GM21825 (cell line): ENCODE measurements at regions not wholly inside any gene's neighbourhood (a gene's known extent, or its start where the extent isn't known, plus 50 kb on each side); places are given as distances from the start of the nearest gene placed in this dataset.

Experiments used
- ATAC-seq: cut with Tn5 transposase; IDR thresholded peaks from one replicate; pipeline ENCODE4 v1.9.1; 2021; ENCODE audit warnings: mild to moderate bottlenecking, moderate library complexity; ENCODE audit not compliant: unreplicated experiment

DNA sequence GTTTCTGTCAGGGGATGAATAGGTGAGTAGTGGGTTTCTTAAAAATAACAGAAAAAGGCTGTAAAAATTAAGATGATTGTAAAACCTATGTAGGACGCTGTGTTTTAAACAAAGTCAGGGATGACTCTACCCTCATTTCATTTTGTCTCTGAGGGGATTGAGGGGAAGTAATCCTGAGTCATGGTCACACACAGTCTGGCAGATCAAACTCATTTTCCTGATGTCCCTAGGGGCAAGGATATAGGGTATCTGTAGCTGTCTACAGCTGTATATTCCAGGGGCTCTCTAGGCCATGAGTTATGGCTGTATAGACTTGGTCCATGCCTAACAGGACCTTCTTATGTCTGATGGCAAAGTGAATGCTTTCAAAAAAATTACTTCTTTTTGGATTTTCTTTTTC, 421.1 kb downstream of the PDCD6IP start:
- ATAC-seq = no peak

DNA sequence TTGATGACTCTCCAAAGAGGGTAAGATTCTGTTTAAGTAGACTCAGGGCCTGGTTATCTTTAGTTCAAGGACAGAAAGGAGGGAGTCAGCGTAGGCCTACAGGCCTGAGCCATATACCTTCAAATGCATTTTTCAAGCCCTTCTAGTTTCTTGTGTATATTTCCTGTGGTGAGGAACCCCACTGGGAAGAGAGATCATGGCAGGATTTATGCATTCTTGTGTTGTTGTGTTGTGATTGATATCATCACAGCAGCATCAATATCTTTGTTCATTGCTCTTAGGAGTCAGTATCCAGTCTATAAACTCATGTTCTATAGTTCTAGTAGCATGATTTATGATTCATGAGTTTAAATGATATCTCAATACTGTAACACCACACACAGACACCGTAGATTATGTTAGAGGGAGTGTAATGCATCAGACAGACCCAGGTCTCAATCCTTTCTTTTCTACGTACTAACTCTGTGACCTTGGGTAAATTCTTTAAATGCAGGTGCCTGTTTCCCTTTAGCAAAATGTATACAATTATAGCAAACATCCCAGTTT, 427.5 kb downstream of the PDCD6IP start:
- ATAC-seq = no peak

DNA sequence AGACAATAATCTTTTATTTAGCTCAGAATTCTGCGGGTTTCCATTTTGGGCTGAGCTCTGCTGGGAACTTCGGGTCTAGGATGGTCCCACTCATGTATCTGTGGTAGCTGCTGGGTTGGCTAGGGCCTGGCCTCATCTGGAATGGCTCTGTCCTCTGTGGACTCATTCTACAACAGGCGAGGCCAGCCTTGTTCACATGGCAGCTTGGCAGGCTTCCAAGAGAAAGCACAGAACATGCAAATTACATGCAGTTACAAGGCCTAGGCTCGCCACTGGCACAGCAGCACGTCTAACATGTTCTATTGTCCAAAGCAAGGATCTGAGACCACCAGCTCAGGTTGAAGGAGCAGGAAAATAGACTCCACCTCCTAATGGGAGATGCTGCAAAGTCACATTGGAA, 431.4 kb downstream of the PDCD6IP start:
- ATAC-seq = no peak

DNA sequence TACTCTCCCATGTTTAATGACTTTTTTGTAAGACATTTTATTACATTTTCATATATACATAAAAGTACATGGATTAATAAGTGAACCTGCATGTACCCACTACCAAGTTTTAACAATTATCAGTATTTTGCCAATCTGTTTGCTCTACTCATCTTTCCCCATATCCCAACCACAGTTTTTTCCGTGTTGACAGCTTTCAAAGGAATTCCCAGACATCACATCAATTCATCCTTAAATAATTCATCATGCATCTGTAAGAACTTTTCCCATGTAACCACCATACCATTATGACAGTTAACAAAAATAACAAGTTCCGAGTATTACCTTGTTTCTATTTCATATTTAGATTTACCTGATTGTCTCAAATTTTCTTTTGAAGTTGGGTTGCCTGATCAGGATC, 436.7 kb downstream of the PDCD6IP start:
- ATAC-seq = no peak

DNA sequence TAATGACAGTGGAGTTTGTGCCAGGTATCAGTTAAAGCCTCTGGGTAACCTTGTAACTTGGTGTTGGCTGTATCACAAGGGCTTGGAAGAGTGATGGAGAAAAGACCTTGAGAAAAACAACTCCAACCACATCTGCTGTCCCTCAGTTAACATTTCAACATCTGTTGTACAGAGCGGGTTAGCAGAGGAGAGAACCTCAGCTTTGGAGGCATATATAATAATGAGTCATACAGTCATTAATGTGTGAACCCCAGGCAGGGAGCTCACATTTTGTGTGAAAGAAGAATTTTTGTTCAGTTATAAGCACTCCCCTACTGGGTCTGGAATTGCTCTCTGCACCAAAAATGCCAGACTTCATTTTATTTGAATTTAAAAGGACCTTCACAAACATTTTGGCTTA, 439.5 kb downstream of the PDCD6IP start:
- ATAC-seq = no peak

DNA sequence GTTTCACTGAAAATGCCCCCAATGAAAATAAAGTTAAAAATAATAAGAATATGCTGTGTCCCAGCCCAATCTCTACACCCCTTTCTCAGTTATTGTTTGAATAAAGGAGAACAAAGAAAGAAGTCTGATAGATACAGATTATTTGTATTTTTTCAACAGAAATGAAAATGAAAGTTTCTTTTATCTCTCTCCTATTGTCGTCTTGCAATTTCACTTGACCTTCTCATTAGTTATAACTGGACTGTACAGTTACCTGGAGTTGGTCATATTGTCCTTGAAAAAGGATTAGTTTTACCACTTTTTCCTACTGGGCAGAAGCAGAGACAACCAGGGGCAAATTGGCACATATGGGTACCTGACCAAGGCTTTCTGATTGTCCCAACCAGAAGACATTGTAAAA, 440.0 kb downstream of the PDCD6IP start:
- ATAC-seq = no peak

DNA sequence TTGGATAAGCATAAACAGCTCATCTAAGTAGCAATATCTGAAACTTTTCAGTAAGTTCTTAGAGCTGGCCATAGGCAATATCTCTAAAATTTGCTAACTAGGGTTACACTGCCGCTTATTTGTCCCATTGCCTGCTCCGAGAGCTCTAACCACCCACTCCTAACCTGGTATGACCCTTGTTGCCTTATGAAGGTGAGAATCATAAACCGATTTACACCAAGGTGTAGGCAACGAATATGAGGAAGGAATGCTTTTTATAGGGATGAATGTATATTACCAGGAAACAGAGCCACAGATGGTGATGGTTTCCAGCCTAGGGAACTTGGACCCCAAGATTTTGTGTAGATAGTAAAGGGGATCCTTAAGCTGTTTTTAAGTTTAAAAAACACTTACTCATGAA, 440.9 kb downstream of the PDCD6IP start:
- no peak for ATAC-seq

DNA sequence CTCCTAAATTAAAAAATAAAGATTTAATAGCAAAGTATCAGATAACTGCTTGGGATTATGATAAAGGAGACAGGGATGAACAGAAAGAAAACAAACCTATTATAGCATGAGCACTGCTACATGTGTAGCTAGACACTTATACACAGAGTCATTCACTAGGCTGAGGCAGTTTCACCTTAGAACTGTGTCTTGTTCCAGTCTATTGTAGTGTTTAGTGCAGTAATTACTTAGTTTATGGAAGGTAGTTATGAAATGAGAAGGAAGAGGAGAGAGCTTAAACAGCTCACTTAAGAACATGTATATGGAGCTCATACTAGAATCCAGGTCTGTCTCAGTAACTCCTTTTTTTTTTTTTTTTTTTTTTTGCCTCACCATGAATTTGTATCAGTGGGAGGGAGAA, 441.4 kb downstream of the PDCD6IP start:
- ATAC-seq = no peak

DNA sequence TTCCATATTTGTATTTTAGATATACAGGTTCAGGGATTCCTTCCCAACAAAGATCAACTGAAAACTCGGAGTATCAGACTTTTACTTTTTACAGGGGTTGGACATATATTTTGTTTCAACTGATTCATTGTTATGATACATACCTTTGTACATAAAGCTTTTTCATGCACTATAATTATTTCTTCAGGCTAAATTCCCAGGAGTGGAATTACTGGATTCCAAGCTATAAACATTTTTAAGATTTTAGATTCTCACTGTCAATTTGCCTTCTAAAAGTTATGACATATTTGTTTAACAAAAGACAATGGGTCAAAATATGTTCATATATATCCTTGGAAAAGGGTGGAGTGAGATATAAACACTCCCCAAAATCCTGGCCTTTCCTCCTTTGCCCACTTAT, 449.0 kb downstream of the PDCD6IP start:
- no peak for ATAC-seq

DNA sequence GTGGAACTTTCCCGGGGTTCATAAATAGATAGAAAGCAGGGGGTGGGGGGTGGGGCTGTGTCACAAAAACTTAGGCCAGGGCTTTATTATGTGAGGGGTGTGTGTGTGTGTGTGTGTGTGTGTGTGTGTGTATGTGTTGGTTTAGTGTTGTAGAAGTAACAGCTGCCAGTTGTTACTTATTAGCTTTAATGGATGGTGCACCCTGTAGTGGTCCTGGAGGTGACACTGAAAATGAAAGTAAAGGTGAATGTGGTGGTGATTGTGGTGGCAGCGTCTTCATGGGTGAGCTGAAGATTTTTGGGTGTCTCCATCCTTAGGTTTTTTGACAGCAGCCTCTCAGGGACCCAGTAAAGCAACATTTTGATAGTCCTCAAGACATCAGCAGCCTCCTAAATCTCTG, 449.9 kb downstream of the PDCD6IP start:
- ATAC-seq = peak; percentile 98

DNA sequence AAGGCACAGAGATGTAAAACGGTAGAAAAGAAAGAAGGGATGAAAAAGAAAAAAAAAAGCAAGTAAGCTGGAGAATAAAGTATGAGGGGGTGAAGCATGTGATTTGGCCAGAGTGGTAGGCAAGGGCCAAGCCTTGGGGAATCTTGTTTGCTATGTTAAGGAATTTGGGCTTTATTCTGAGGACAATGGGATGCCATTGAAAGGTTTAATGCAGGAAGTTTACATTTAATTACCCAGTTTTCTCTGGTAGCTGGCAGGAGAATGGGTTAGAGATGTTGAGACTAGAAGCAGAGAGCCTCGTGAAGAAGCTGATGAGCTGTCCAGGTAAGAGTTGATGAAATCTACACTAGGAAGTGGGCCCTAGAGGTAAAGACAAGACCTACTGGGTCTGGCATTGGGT, 455.9 kb downstream of the PDCD6IP start:
- ATAC-seq = no peak

DNA sequence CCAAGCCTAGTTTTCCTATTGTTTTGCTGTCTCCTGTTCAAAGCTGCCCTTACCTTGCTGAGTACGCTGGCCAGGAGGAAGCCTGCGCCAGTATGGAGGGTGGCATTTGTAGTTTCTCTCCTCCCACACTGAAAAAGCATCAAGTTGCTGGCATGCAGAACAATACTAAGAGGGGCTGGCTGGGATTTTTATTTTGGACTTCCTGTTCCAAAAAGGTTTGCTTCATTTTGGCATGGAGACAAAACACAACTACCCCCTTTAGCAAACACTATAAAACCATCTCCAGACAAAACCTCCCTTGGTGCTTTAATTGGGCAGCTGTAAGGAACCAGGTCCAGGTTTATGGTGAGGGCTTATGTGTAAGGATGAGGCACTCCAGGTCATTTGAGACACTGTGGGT, 457.6 kb downstream of the PDCD6IP start:
- no peak for ATAC-seq

DNA sequence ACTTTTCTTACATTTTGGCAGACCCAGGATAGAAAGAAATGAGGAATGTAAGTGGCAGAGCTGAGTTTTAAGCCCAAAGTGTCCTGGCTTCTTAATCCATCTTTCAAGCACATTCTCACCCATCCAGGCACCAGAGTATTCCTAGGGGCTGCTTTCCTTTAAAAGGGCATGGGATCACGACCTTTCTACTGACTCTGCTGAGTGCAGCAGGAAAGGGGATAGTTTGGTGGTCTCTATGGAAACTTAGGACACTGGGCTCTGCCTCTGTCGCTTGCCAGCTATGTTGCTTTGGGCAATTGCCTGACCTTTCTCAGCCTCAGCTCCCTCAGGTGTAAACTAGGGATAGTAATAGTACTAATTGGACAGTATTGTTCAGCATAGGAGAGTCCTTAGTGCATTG, 458.4 kb downstream of the PDCD6IP start:
- no peak for ATAC-seq

DNA sequence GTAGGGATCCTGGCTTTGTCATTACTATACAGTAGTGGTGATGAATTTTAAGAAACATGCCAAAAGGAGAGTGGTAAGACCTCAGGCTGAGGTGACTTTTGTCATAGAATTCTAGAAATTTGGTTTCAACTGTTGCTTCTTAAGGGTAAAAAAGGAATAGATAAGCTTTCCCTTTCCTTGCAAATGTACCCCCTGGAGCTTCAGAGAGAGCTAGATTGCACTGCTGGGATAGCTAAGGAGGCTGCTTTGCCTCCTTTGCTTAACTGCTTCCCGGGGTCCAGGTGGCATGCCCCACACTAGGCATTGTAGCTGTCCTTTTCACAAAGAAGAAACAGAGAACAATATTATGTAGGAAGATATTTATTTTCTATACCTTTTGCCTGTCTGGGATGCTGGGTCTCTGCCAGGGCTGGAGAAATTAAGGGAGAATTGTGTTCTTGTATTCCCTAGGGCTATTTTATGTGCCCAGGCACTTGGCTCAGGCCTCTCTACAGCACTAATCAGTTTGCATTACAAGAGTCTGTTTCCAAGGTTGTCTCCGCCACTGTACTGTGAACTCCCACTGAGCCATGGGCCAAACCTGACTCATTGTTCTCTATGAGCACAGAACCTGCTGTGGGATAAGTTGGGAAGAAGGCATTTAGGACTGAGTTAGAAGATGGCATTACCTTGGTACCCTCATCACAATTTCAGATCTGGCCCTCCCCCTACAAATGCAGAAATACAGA, 460.0 kb downstream of the PDCD6IP start:
- ATAC-seq = no peak

DNA sequence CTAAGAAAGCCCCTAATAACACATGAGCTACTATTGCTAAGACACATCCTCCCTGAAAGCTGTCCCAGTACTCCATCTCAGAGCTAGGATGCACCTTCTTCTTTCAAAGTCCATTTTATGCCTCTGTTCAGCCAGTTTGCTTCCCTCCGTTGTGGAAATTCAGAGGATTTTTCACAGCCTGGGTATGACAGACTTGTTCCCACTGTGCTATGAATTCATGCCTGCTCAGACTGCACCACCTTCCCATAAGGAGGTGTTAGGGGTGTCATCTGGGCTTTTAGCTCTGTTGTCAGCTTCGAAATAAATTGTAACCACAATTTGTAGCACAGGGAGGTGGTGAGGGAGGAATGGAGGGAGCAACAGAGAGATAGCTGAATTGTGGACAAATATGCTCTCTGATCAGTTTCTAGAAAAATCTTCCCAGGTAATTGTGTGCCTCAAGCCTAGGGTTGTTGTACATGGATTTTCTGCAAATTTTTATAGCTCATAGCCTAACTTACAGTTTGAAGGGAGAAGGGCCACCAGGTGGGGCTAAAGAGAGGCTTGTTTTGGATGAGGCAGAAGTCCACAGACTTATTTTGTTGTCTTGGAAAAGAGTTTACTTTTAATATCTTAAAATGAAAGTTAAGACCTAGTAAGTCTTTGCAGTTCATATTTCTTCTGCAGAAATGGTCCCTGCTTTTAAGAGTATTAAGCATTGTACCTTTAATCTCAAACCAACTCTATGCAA, 462.0 kb downstream of the PDCD6IP start:
- ATAC-seq = peak; percentile 33

DNA sequence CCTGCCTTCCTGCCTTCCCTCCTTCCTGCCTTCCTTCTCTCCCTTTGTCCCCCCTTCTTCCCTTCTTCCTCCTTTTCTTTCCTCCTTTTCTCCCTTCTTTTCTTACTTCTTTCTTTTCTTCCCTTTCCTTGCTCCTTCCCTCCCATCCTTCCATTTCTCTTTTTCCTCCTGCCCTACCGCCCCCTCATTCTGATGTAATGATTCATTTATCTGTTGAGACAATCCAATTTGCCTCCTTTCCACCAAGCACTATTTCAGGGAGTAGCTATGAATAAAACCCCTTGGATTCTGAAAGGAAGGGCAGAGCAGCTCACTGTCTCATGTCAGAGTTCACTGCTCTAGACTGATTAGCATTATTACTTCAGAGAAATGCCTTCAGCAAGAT, 462.6 kb downstream of the PDCD6IP start:
- no peak for ATAC-seq

DNA sequence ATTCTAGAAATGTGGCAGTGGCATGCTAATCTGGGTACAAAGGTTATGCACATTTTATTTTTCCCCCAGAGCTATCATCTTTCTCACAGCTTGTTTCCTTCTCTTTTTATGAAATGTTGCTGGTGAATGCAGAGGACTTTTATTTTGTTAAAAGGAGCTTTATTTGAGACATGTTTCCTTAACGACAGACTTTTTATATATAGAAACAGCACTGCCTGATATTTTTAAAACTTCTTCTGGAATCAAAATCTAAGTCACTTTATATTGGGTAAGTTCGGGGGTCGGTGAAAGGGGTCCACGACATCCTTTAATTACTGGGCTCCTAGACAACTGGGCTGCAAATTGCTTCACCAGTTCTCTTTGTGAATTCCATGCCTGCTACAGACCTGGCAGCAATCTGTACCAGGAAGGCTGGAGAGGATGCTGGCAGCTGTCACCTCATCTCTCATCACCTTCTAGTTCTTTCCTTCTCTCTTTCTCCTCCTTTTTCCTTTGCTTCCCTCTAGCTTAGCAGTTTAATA, 464.7 kb downstream of the PDCD6IP start:
- no peak for ATAC-seq

DNA sequence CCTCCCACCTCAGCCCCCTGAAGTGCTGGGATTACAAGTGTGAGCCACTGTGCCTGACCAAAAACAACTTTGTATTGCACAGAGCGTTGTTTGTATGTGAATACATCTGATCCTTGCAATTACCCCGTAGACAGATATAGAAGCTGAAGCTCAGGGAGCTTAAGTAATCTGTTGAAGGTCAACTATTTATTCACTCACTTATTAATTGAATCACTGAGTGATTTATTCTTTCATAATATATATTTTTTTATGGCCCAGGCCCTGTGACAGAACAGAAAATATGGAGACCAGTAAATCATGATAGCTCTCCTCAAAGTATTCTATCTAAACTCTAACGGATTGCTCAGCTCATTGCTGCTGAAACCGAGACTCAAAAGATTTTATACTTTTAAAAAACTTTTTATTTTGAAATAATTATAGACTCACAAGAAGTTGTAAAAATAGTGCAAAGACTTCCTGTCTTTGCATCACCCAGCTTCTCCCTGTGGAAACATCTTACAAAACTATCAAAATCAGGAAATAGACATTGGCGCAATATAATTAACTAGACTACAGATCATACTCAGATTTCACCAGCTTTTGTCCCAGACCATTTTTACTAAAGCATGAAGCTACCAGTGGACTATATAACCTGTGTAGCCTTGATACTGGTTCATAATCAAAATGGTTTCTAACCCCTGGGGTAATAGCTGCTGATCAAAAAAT, 466.1 kb downstream of the PDCD6IP start:
- no peak for ATAC-seq

DNA sequence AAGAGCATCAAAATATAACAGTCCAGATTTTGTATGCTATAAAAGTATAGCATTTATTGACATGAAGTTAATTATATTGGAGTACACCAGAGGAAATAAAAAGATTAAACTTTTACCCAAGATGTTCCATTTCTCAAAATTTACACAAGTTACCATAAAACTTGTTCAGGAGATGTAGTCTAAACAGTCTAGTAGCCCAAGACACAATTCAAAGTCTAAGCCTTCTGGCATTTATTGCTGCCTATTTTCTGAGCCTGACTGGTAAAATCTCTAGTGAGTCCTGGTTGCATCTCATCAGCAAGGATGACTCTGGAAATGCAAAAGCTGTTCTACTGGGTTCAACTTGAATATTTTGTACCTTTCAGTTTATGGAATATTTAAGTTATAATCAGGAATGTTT, 468.7 kb downstream of the PDCD6IP start:
- no peak for ATAC-seq

DNA sequence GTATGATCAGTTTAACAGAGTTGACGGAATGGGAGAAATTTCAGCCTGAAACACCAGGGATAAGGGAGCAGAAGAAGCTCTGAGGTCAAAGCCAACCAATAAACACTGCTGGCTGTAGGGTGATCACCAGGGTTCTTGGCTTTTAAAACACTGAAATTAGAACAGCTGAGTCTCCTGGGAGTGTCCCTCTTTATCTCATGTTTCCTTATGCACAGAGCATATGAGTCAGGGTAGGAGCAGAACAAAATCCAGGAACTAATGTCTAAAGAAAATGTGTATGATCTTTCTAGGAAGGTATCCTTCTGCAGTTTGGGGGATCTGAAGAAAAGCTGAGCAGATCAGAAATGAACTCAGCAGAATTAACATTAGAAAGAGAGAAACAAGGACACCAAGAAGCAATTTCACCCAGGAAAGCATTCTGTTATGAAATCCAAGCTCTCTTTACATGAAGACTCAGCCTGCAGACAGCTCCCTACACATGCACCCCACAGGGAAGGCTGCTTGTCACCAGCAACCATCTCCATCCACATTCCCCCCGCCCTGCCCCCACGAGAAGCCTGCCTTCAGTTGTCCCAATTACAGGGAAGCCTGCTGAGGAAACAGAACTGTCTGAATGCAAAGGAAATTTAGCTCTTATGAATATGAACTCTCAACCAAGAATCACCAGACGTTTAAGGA, 469.7 kb downstream of the PDCD6IP start:
- no peak for ATAC-seq

DNA sequence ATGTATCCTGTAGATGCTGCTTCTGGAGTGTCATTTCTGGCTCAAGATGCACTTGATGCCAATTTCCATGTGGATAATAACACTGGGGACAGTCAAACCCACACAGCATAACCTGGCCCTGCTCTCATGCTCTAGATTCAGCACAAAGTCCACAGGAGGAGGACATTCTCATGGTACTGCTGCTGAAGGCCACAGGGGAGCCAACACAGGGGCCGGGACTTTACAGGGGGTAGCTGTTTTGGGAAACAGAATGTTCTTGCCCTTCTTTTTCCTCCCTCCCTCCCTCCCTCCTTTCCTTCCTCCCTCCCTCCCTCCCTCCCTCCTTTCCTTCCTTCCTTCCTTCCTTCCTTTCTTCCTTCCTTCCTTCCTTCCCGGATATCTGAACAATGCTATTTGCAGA, 477.4 kb downstream of the PDCD6IP start:
- no peak for ATAC-seq
